ENCODE measurements at regions not wholly inside any gene's neighbourhood (a gene's known extent, or its start where the extent isn't known, plus 50 kb on each side); places are given as distances from the start of the nearest gene placed in this dataset.

DNA sequence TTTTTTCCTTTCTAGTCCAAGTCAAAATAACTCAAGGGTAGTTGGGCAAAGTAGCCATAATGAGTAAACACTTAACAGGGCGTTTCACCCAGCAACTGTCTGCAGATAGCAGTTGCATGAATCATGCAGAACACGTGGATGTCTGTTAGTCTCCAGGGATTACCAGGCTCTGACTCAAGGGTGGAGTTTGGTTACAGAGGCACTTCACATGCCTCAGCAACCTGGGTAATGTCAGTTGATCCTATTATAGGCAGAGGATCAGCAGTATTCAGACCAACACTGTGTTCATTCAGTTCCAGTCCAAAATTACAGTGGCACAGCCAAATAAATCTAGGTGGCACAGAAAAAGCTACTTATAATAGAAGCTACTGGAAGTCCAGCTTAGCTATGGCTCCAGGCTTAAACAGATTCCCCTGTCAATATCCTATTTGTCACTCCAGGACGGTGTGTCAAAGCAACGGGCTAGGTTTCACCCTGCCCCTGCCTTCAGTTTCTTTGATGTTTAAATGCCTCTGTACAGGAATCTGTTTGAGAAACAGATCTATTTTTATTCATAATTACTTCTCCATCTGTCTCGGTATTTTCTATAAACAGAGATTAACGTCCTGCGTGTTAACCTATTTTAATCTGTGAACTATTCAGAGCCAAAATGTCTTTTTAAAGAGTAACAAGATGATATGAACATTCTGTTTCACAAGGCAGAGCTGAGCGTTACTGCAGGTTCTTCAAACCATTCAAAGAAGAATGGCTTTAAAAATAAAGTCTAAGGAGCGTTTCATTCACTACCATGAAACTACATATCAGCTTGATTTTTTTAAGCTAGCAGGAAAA is 162.6 kb upstream of the AKR1E2 start (continued):
- TF ChIP-seq NCOR1 (IDR thresholded peaks at IDR 0.05) (peak; percentile 62), ZNF785 (CRISPR knock-in tag; IDR thresholded peaks at IDR 0.05) (no peak), CBFA2T3 (IDR thresholded peaks at IDR 0.05) (peak; percentile 64), MYBL2 (IDR thresholded peaks at IDR 0.05; ENCODE audit: low read depth) (peak; percentile 49; the same call in 1 of the 2 replicates), MYBL2 (CRISPR knock-in tag; IDR thresholded peaks at IDR 0.05; ENCODE audit: borderline replicate concordance) (no peak), TBL1XR1 (IDR thresholded peaks at IDR 0.05; ENCODE audit: low read length in 2 of 2) (peak in 1 of 2 experiments; percentile 36; a peak in 1 of 4 replicates), PURB (CRISPR knock-in tag; IDR thresholded peaks at IDR 0.05; ENCODE audit: low read depth) (no peak), PPARD (CRISPR knock-in tag; IDR thresholded peaks at IDR 0.05) (no peak), SREBF1 (IDR thresholded peaks at IDR 0.05; ENCODE audit: borderline replicate concordance, low read depth, low read length) (no peak), BHLHE40 (IDR thresholded peaks at IDR 0.05; ENCODE audit: low read length) (peak; percentile 81), LCOR (CRISPR knock-in tag; IDR thresholded peaks at IDR 0.05) (no peak), NR3C1 (CRISPR knock-in tag; IDR thresholded peaks at IDR 0.05) (no peak)
- TF ChIP-seq, protein P1, sequence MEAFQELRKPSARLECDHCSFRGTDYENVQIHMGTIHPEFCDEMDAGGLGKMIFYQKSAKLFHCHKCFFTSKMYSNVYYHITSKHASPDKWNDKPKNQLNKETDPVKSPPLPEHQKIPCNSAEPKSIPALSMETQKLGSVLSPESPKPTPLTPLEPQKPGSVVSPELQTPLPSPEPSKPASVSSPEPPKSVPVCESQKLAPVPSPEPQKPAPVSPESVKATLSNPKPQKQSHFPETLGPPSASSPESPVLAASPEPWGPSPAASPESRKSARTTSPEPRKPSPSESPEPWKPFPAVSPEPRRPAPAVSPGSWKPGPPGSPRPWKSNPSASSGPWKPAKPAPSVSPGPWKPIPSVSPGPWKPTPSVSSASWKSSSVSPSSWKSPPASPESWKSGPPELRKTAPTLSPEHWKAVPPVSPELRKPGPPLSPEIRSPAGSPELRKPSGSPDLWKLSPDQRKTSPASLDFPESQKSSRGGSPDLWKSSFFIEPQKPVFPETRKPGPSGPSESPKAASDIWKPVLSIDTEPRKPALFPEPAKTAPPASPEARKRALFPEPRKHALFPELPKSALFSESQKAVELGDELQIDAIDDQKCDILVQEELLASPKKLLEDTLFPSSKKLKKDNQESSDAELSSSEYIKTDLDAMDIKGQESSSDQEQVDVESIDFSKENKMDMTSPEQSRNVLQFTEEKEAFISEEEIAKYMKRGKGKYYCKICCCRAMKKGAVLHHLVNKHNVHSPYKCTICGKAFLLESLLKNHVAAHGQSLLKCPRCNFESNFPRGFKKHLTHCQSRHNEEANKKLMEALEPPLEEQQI (IDR thresholded peaks at IDR 0.05): no peak
- TF ChIP-seq, protein P2, sequence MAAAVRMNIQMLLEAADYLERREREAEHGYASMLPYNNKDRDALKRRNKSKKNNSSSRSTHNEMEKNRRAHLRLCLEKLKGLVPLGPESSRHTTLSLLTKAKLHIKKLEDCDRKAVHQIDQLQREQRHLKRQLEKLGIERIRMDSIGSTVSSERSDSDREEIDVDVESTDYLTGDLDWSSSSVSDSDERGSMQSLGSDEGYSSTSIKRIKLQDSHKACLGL (CRISPR knock-in tag; IDR thresholded peaks at IDR 0.05; ENCODE audit: borderline replicate concordance, poor library complexity, severe bottlenecking): no peak
- TF ChIP-seq, protein P3, sequence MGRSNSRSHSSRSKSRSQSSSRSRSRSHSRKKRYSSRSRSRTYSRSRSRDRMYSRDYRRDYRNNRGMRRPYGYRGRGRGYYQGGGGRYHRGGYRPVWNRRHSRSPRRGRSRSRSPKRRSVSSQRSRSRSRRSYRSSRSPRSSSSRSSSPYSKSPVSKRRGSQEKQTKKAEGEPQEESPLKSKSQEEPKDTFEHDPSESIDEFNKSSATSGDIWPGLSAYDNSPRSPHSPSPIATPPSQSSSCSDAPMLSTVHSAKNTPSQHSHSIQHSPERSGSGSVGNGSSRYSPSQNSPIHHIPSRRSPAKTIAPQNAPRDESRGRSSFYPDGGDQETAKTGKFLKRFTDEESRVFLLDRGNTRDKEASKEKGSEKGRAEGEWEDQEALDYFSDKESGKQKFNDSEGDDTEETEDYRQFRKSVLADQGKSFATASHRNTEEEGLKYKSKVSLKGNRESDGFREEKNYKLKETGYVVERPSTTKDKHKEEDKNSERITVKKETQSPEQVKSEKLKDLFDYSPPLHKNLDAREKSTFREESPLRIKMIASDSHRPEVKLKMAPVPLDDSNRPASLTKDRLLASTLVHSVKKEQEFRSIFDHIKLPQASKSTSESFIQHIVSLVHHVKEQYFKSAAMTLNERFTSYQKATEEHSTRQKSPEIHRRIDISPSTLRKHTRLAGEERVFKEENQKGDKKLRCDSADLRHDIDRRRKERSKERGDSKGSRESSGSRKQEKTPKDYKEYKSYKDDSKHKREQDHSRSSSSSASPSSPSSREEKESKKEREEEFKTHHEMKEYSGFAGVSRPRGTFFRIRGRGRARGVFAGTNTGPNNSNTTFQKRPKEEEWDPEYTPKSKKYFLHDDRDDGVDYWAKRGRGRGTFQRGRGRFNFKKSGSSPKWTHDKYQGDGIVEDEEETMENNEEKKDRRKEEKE (IDR thresholded peaks at IDR 0.05; ENCODE audit: borderline replicate concordance in 1 of 2, control insufficient read depth in 1 of 2, low read depth in 2 of 2, low read length in 1 of 2): no peak
- TF ChIP-seq, protein P4, sequence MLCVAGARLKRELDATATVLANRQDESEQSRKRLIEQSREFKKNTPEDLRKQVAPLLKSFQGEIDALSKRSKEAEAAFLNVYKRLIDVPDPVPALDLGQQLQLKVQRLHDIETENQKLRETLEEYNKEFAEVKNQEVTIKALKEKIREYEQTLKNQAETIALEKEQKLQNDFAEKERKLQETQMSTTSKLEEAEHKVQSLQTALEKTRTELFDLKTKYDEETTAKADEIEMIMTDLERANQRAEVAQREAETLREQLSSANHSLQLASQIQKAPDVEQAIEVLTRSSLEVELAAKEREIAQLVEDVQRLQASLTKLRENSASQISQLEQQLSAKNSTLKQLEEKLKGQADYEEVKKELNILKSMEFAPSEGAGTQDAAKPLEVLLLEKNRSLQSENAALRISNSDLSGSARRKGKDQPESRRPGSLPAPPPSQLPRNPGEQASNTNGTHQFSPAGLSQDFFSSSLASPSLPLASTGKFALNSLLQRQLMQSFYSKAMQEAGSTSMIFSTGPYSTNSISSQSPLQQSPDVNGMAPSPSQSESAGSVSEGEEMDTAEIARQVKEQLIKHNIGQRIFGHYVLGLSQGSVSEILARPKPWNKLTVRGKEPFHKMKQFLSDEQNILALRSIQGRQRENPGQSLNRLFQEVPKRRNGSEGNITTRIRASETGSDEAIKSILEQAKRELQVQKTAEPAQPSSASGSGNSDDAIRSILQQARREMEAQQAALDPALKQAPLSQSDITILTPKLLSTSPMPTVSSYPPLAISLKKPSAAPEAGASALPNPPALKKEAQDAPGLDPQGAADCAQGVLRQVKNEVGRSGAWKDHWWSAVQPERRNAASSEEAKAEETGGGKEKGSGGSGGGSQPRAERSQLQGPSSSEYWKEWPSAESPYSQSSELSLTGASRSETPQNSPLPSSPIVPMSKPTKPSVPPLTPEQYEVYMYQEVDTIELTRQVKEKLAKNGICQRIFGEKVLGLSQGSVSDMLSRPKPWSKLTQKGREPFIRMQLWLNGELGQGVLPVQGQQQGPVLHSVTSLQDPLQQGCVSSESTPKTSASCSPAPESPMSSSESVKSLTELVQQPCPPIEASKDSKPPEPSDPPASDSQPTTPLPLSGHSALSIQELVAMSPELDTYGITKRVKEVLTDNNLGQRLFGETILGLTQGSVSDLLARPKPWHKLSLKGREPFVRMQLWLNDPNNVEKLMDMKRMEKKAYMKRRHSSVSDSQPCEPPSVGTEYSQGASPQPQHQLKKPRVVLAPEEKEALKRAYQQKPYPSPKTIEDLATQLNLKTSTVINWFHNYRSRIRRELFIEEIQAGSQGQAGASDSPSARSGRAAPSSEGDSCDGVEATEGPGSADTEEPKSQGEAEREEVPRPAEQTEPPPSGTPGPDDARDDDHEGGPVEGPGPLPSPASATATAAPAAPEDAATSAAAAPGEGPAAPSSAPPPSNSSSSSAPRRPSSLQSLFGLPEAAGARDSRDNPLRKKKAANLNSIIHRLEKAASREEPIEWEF (CRISPR knock-in tag; IDR thresholded peaks at IDR 0.05): 0 out of 2 replicates have a peak, but pooled peaks have one; percentile 60

All from K562 (cell line).